H1 (cell line): ENCODE measurements at regions not wholly inside any gene's neighbourhood (a gene's known extent, or its start where the extent isn't known, plus 50 kb on each side); places are given as distances from the start of the nearest gene placed in this dataset.
"Not testable (repeated sequence)": the region's sequence is repeated elsewhere in the genome, so short reads cannot be mapped to it uniquely, and the experiment has no call there.

Experiments
- CTCF ChIA-PET: fragments of 300-600 bp; sonication (Branson Sonifier 250); formaldehyde crosslinking; loops from one replicate; lab custom pipeline; 2021; ENCODE audit not compliant: partially characterized antibody; lab: Charles Lee
- POLR2A ChIA-PET: fragments of 300-600 bp; sonication (Branson Sonifier 250); formaldehyde crosslinking; loops from one replicate; lab custom pipeline; 2021; ENCODE audit warnings: inconsistent platforms; ENCODE audit not compliant: partially characterized antibody; lab: Charles Lee
- DNase-seq, 2 experiments: peaks; one replicate each; pipeline versions ENCODE4 v3.0.0 to v3.0.0-alpha.2; 2010 to 2022; ENCODE audit warnings: low spot score in 2 of 2, low read depth in 1 of 2, mixed read lengths in 1 of 2
- FAIRE-seq: peaks from 2 replicates; lab custom pipeline; 2011; peaks lifted over from hg19 to GRCh38; lab: Jason Lieb, UNC
- H2AFZ ChIP-seq: 2 replicates; pipeline ENCODE4 v1.8.1; 2012; ENCODE audit warnings: low read length, inconsistent platforms
- H2AK5ac ChIP-seq: 2 replicates; pipeline ENCODE4 v1.6.1; 2013; ENCODE audit warnings: low read depth, low read length
- H2BK120ac ChIP-seq: replicated peaks from 2 replicates; pipeline ENCODE3; 2013; ENCODE audit warnings: low read depth, low read length, inconsistent platforms
- H2BK12ac ChIP-seq: 2 replicates; pipeline ENCODE4 v1.6.1; 2013; ENCODE audit warnings: low read depth, low read length
- H2BK15ac ChIP-seq: 2 replicates; pipeline ENCODE4 v1.6.1; 2013; ENCODE audit warnings: low read length
- H2BK20ac ChIP-seq: 2 replicates; pipeline ENCODE4 v1.6.1; 2013; ENCODE audit warnings: low read length
- H2BK5ac ChIP-seq: 2 replicates; pipeline ENCODE4 v1.6.1; 2013; ENCODE audit warnings: low read depth, low read length
- H3K14ac ChIP-seq: 2 replicates; pipeline ENCODE4 v1.6.1; 2013; ENCODE audit warnings: inconsistent platforms; ENCODE audit not compliant: insufficient read length
- H3K18ac ChIP-seq: 2 replicates; pipeline ENCODE4 v1.6.1; 2013; ENCODE audit warnings: low read length; ENCODE audit errors: extremely low read depth
- H3K23ac ChIP-seq: 2 replicates; pipeline ENCODE4 v1.6.1; 2013; ENCODE audit warnings: inconsistent platforms; ENCODE audit not compliant: insufficient read length
- H3K23me2 ChIP-seq: 2 replicates; pipeline ENCODE4 v1.6.1; 2013; ENCODE audit warnings: low read depth, low read length
- H3K27ac ChIP-seq: 2 replicates; pipeline ENCODE4 v1.6.1; 2011; ENCODE audit warnings: low read depth, low read length, inconsistent platforms
- H3K27me3 ChIP-seq, 4 experiments: replicated peaks in 1 of 4; 1 replicate in 1 of 4; 2 replicates in 3 of 4; pipeline versions ENCODE4 v1.6.1 to v1.8.1; 2011 to 2013; ENCODE audit warnings: low read length in 3 of 4, mild to moderate bottlenecking in 3 of 4, inconsistent platforms in 2 of 4, mixed read lengths in 2 of 4, moderate library complexity in 1 of 4; ENCODE audit not compliant: control insufficient read depth in 3 of 4, insufficient read depth in 3 of 4; ENCODE audit errors: extremely low read depth in 1 of 4
- H3K36me3 ChIP-seq, 4 experiments: 2 replicates each; pipeline versions ENCODE4 v1.6.1 to v1.8.1; 2011 to 2013; ENCODE audit warnings: mild to moderate bottlenecking in 4 of 4, low read length in 3 of 4, moderate library complexity in 2 of 4, control low read depth in 1 of 4, inconsistent platforms in 1 of 4; ENCODE audit not compliant: insufficient read depth in 4 of 4, control insufficient read depth in 2 of 4
- H3K4ac ChIP-seq: replicated peaks from 2 replicates; pipeline ENCODE3; 2013; ENCODE audit warnings: low read length, low read depth, mixed read lengths, inconsistent platforms; ENCODE audit not compliant: insufficient read length
- H3K4me1 ChIP-seq, 4 experiments: replicated peaks in 1 of 4; 1 replicate in 1 of 4; 2 replicates in 3 of 4; pipeline versions ENCODE4 v1.6.1 to v1.8.1; 2011 to 2013; ENCODE audit warnings: low read length in 3 of 4, inconsistent platforms in 2 of 4, mixed read lengths in 1 of 4; ENCODE audit not compliant: insufficient read depth in 4 of 4, control insufficient read depth in 3 of 4
- H3K4me2 ChIP-seq, 2 experiments: 2 replicates each; pipeline versions ENCODE4 v1.6.1 to v1.8.1; 2011 to 2013; ENCODE audit warnings: low read depth in 2 of 2, low read length in 2 of 2, control low read depth in 1 of 2, inconsistent platforms in 1 of 2, mild to moderate bottlenecking in 1 of 2; ENCODE audit not compliant: insufficient read depth in 1 of 2
- H3K4me3 ChIP-seq, 4 experiments: fragments of 200-600, 300-600 bp in 1 of 4; sonication (generic), shearing (Covaris generic), sonication (Bioruptor Twin) in 1 of 4; 2 replicates each; pipeline versions ENCODE4 v1.5.1 to v1.8.1; 2011 to 2016; ENCODE audit warnings: low read length in 4 of 4, low read depth in 3 of 4, control low read depth in 2 of 4, inconsistent platforms in 2 of 4, mild to moderate bottlenecking in 2 of 4, mixed read lengths in 1 of 4, moderate library complexity in 1 of 4; ENCODE audit not compliant: insufficient read depth in 2 of 4; ENCODE audit errors: extremely low read depth in 1 of 4
- H3K56ac ChIP-seq: replicated peaks from 2 replicates; pipeline ENCODE3; 2013; ENCODE audit warnings: low read depth, mild to moderate bottlenecking, mixed read lengths, low read length, inconsistent platforms; ENCODE audit not compliant: insufficient read length
- H3K79me1 ChIP-seq: 2 replicates; pipeline ENCODE4 v1.6.1; 2013; ENCODE audit warnings: low read depth, low read length, control low read depth
- H3K79me2 ChIP-seq, 2 experiments: 2 replicates each; pipeline versions ENCODE4 v1.6.1 to v1.8.1; 2012 to 2013; ENCODE audit warnings: low read length in 2 of 2, mild to moderate bottlenecking in 2 of 2, inconsistent platforms in 1 of 2; ENCODE audit not compliant: insufficient read depth in 2 of 2, control insufficient read depth in 1 of 2
- H3K9ac ChIP-seq, 4 experiments: replicated peaks in 1 of 4; 1 replicate in 1 of 4; 2 replicates in 3 of 4; pipeline versions ENCODE4 v1.6.1 to v1.8.1; 2011 to 2013; ENCODE audit warnings: low read depth in 3 of 4, low read length in 3 of 4, control low read depth in 2 of 4, mild to moderate bottlenecking in 2 of 4, moderate library complexity in 2 of 4, inconsistent platforms in 1 of 4; ENCODE audit errors: extremely low read depth in 1 of 4
- H3K9me3 ChIP-seq, 2 experiments: 2 replicates each; pipeline versions ENCODE4 v1.6.1 to v1.8.1; 2012 to 2013; ENCODE audit warnings: mild to moderate bottlenecking in 2 of 2, moderate library complexity in 2 of 2, control low read depth in 1 of 2, inconsistent platforms in 1 of 2, low read depth in 1 of 2, low read length in 1 of 2, mixed read lengths in 1 of 2; ENCODE audit not compliant: insufficient read depth in 2 of 2
- H4K20me1 ChIP-seq, 2 experiments: replicated peaks in 1 of 2; 2 replicates each; pipeline versions ENCODE3 to v1.8.1; 2011 to 2013; ENCODE audit warnings: inconsistent platforms in 2 of 2, low read length in 2 of 2, mild to moderate bottlenecking in 1 of 2; ENCODE audit not compliant: insufficient read depth in 2 of 2, control insufficient read depth in 1 of 2
- H4K5ac ChIP-seq: 2 replicates; pipeline ENCODE4 v1.6.1; 2013; ENCODE audit warnings: low read length, low read depth, mixed read lengths, inconsistent platforms; ENCODE audit not compliant: insufficient read length
- H4K8ac ChIP-seq: 2 replicates; pipeline ENCODE4 v1.8.0; 2013; ENCODE audit warnings: mild to moderate bottlenecking, moderate library complexity, low read length, inconsistent platforms; ENCODE audit not compliant: insufficient read depth; ENCODE audit errors: extremely low read depth
- H4K91ac ChIP-seq: replicated peaks from 2 replicates; pipeline ENCODE3; 2013; ENCODE audit warnings: low read length, mixed read lengths, inconsistent platforms; ENCODE audit not compliant: insufficient read length
- WGBS, 2 experiments: shearing (Covaris generic) in 1 of 2; methylation state at CpG; one replicate each; pipeline versions ENCODE4 v1.1.6 to v1.1.7; 2013 to 2015; ENCODE audit warnings: low lambda C conversion rate in 2 of 2, mixed read lengths in 2 of 2, inconsistent platforms in 1 of 2, low coverage in 1 of 2, missing lambda C conversion rate in 1 of 2; ENCODE audit not compliant: insufficient replicate concordance in 2 of 2, insufficient coverage in 1 of 2, insufficient read length in 1 of 2; ENCODE audit errors: extremely low coverage in 1 of 2, missing lambda C conversion rate in 1 of 2; 5-methylcytosine and 5-hydroxymethylcytosine counted together

- CTCF ChIA-PET, FAIRE-seq: not testable (repeated sequence)
- 90% methylated on average over 2 of the region's 3 CpGs; no CpG with 5 or more reads in 1 of the 2 experiments for WGBS, 2 experiments
Measured at GRCh38 chrX:134045372-134045771, 60.0 kb upstream of the GPC3 start.

DNA sequence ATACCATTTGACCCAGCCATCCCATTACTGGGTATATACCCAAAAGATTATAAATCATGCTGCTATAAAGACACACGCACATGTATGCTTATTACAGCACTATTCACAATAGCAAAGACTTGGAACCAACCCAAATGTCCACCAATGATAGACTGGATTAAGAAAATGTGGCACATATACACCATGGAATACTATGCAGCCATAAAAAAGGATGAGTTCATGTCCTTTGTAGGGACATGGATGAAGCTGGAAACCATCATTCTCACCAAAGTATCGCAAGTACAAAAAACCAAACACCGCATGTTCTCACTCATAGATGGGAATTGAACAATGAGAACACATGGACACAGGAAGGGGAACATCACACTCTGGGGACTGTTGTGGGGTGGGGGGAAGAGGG is 81.7 kb upstream of the GPC3 start:
- 72% methylated on average over 3 of the region's 3 CpGs; no CpG with 5 or more reads in 1 of the 2 experiments for WGBS, 2 experiments

More at GRCh38 chrX:134045372-134045771, 60.0 kb upstream of the GPC3 start:
- DNase-seq, H4K91ac ChIP-seq, H3K56ac ChIP-seq, H2BK120ac ChIP-seq, POLR2A ChIA-PET, H3K4me1 ChIP-seq, H2BK15ac ChIP-seq, H2BK20ac ChIP-seq, H2AK5ac ChIP-seq, H2AFZ ChIP-seq, H3K23ac ChIP-seq, H3K14ac ChIP-seq, H3K9me3 ChIP-seq, H3K79me2 ChIP-seq, H4K8ac ChIP-seq, H3K4ac ChIP-seq, H3K36me3 ChIP-seq, H2BK5ac ChIP-seq, H3K4me3 ChIP-seq, H4K20me1 ChIP-seq, H3K27me3 ChIP-seq, H3K9ac ChIP-seq, H2BK12ac ChIP-seq, H3K18ac ChIP-seq, H3K79me1 ChIP-seq, H4K5ac ChIP-seq, H3K4me2 ChIP-seq, H3K23me2 ChIP-seq, H3K27ac ChIP-seq: not testable (repeated sequence)

More for the DNA sequence above, 81.7 kb upstream of the GPC3 start:
- H2AFZ ChIP-seq, H3K23me2 ChIP-seq, H4K5ac ChIP-seq, H4K91ac ChIP-seq, H3K27me3 ChIP-seq, H3K4me1 ChIP-seq, H4K20me1 ChIP-seq, H3K79me1 ChIP-seq, H3K18ac ChIP-seq, H3K56ac ChIP-seq, H2BK5ac ChIP-seq, H3K4me2 ChIP-seq, DNase-seq, H4K8ac ChIP-seq, H3K27ac ChIP-seq, H2BK12ac ChIP-seq, H2BK120ac ChIP-seq, H3K36me3 ChIP-seq, POLR2A ChIA-PET, H3K4me3 ChIP-seq, H2BK20ac ChIP-seq, H3K23ac ChIP-seq, H3K4ac ChIP-seq, H3K79me2 ChIP-seq, H3K9me3 ChIP-seq, H2AK5ac ChIP-seq, H3K14ac ChIP-seq, H3K9ac ChIP-seq, FAIRE-seq, H2BK15ac ChIP-seq: not testable (repeated sequence)
- CTCF ChIA-PET = interaction anchor here (1.8 kb wide), 1 partner anchor 329 kb away, joined by 4 read pairs; no protein-coding TSS in a partner anchor
